ENCODE measurements at regions not wholly inside any gene's neighbourhood (a gene's known extent, or its start where the extent isn't known, plus 50 kb on each side); places are given as distances from the start of the nearest gene placed in this dataset.

GRCh38 chr2:147068071-147068470, 776.8 kb upstream of the ACVR2A start:
- Histone ChIP-seq H3K27ac (no peak overlapping the region), H3K27me3 (ENCODE audit: control insufficient read depth, insufficient read depth, low read length) (no peaks in the 10 kb centered on the region), H3K4me3 (ENCODE audit: low read depth, low read length) (no peak overlapping the region), H2AFZ (no peak overlapping the region), H3K4me2 (ENCODE audit: low read length) (no peak overlapping the region), H3K4me1 (no peaks in the 10 kb centered on the region), H3K36me3 (ENCODE audit: control insufficient read depth, insufficient read depth, low read length) (no peaks in the 10 kb centered on the region), H3K79me2 (no peaks in the 10 kb centered on the region), H3K9me3 (ENCODE audit: control insufficient read depth, low read length) (no peaks in the 10 kb centered on the region), H3K9ac (no peak overlapping the region)
- TF ChIP-seq, protein P1, sequence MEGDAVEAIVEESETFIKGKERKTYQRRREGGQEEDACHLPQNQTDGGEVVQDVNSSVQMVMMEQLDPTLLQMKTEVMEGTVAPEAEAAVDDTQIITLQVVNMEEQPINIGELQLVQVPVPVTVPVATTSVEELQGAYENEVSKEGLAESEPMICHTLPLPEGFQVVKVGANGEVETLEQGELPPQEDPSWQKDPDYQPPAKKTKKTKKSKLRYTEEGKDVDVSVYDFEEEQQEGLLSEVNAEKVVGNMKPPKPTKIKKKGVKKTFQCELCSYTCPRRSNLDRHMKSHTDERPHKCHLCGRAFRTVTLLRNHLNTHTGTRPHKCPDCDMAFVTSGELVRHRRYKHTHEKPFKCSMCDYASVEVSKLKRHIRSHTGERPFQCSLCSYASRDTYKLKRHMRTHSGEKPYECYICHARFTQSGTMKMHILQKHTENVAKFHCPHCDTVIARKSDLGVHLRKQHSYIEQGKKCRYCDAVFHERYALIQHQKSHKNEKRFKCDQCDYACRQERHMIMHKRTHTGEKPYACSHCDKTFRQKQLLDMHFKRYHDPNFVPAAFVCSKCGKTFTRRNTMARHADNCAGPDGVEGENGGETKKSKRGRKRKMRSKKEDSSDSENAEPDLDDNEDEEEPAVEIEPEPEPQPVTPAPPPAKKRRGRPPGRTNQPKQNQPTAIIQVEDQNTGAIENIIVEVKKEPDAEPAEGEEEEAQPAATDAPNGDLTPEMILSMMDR (IDR thresholded peaks at IDR 0.05): no peak

DNA sequence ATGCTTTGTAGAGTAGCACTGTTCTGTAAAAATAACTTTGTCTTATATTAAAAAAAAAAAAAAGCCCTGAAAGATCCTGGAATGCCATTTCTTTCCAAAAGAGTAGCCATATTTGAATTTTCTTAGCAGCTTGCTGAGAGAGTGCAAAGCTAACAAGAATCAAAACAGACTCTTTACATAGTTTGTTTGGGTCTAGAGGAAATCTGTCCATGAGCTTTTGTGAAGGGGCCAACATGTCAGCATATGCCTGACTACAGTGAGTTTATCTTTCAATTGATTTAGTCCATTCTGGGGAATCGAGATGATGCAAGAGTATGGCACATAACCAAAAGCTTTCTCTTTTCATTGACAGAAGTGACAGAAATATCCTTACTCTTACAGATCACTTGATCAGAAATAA, 777.7 kb upstream of the ACVR2A start:
- no peaks in the 10 kb centered on the region for H3K9me3 ChIP-seq (ENCODE audit: control insufficient read depth, low read length)
- H3K79me2 ChIP-seq: no peaks in the 10 kb centered on the region
- H2AFZ ChIP-seq: no peak overlapping the region
- no peak overlapping the region for H3K4me2 ChIP-seq (ENCODE audit: low read length)
- H3K4me1 ChIP-seq: no peaks in the 10 kb centered on the region
- no peak overlapping the region for H3K9ac ChIP-seq
- TF ChIP-seq, protein P1 (IDR thresholded peaks at IDR 0.05): no peak
- H3K36me3 ChIP-seq (ENCODE audit: control insufficient read depth, insufficient read depth, low read length): no peaks in the 10 kb centered on the region
- no peaks in the 10 kb centered on the region for H3K27me3 ChIP-seq (ENCODE audit: control insufficient read depth, insufficient read depth, low read length)
- no peak overlapping the region for H3K27ac ChIP-seq
- no peak overlapping the region for H3K4me3 ChIP-seq (ENCODE audit: low read depth, low read length)

DNA sequence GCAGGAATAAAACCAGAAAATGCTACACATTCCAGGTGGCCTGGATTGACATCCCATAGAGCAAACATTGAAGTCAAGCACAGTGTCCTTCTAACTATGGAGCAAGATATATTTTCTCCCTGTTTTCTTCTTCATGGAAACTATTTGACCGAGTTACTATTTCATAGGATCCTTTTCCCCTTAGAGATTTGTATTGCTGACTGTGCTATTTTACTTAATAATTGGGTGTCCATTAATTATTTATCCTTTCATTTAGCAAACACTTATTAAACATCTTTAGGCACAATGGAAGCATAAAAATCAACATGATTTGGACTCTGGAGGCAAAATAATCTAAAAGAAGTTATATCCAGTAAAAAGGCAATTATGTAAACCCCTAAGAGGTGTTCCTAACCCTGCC, 782.8 kb upstream of the ACVR2A start:
- TF ChIP-seq, protein P1 (IDR thresholded peaks at IDR 0.05): no peak
- H3K9me3 ChIP-seq (ENCODE audit: control insufficient read depth, low read length): no peaks in the 10 kb centered on the region
- no peak overlapping the region for H3K27ac ChIP-seq
- no peak overlapping the region for H3K4me2 ChIP-seq (ENCODE audit: low read length)
- no peaks in the 10 kb centered on the region for H3K27me3 ChIP-seq (ENCODE audit: control insufficient read depth, insufficient read depth, low read length)
- no peak overlapping the region for H2AFZ ChIP-seq
- no peak overlapping the region for H3K9ac ChIP-seq
- H3K4me3 ChIP-seq (ENCODE audit: low read depth, low read length): no peak overlapping the region
- no peaks in the 10 kb centered on the region for H3K36me3 ChIP-seq (ENCODE audit: control insufficient read depth, insufficient read depth, low read length)
- no peaks in the 10 kb centered on the region for H3K79me2 ChIP-seq
- H3K4me1 ChIP-seq: no peaks in the 10 kb centered on the region

DNA sequence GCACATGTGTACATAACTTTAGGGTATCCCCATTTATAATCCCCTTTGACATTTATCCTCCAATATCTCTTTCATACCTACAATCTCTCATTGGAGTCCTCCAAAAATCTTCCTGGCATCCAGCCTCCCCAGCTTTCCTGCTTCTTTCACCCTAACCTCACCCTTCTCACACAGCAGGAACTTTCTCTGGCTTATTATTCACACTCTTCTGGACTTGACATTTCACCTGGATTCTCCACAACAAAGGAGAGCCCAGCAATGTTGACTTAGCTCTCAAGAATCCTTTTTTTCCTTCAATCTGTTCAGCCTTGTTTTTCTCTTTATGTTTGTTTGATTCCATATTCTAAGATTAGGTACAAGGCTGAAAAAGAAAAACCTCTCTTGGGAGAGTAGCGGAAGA, 783.6 kb upstream of the ACVR2A start:
- H3K4me2 ChIP-seq (ENCODE audit: low read length): no peak overlapping the region
- no peaks in the 10 kb centered on the region for H3K27me3 ChIP-seq (ENCODE audit: control insufficient read depth, insufficient read depth, low read length)
- H3K9ac ChIP-seq: no peak overlapping the region
- no peak overlapping the region for H2AFZ ChIP-seq
- TF ChIP-seq, protein P1 (IDR thresholded peaks at IDR 0.05): no peak
- H3K9me3 ChIP-seq (ENCODE audit: control insufficient read depth, low read length): no peaks in the 10 kb centered on the region
- H3K79me2 ChIP-seq: no peaks in the 10 kb centered on the region
- no peaks in the 10 kb centered on the region for H3K36me3 ChIP-seq (ENCODE audit: control insufficient read depth, insufficient read depth, low read length)
- no peak overlapping the region for H3K4me3 ChIP-seq (ENCODE audit: low read depth, low read length)
- H3K27ac ChIP-seq: no peak overlapping the region
- H3K4me1 ChIP-seq: no peaks in the 10 kb centered on the region

DNA sequence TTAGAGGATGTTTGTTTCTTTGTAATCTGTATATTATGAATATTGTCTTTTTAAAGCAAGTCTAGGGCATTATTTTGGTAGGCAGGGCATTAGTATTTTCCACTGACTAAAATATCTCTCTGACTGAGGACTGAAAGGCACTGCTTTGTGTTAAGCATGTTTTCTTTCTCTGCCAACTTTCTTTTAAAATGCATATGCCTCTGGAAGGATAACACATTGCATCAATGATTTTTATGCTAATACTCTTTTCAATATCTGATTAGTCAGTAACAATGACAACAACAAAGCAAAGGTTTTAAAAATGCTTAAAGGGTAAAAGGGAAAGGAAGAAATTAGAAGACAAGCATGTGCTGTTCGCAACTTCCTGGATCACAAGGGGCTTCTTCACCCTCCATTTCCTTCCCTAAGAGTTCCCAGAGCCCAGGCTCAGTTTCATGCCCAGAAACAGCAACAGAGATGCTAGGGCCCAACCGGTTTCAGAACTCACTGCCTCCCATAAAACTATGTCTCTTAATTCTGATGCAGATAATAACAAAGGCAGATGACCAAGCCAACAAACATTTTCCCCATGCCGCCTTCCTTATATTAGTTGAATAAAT, 786.8 kb upstream of the ACVR2A start:
- TF ChIP-seq, protein P1 (IDR thresholded peaks at IDR 0.05): no peak
- no peaks in the 10 kb centered on the region for H3K36me3 ChIP-seq (ENCODE audit: control insufficient read depth, insufficient read depth, low read length)
- H3K4me3 ChIP-seq (ENCODE audit: low read depth, low read length): no peak overlapping the region
- no peaks in the 10 kb centered on the region for H3K9me3 ChIP-seq (ENCODE audit: control insufficient read depth, low read length)
- no peak overlapping the region for H3K4me2 ChIP-seq (ENCODE audit: low read length)
- no peaks in the 10 kb centered on the region for H3K27me3 ChIP-seq (ENCODE audit: control insufficient read depth, insufficient read depth, low read length)
- H3K9ac ChIP-seq: no peak overlapping the region
- no peaks in the 10 kb centered on the region for H3K79me2 ChIP-seq
- no peak overlapping the region for H2AFZ ChIP-seq
- no peak overlapping the region for H3K27ac ChIP-seq
- H3K4me1 ChIP-seq: no peaks in the 10 kb centered on the region

All from parathyroid adenoma (tissue), 2 donors.